ENCODE measurements at regions not wholly inside any gene's neighbourhood (a gene's known extent, or its start where the extent isn't known, plus 50 kb on each side); places are given as distances from the start of the nearest gene placed in this dataset.
"Not testable (repeated sequence)": the region's sequence is repeated elsewhere in the genome, so short reads cannot be mapped to it uniquely, and the experiment has no call there.

DNA sequence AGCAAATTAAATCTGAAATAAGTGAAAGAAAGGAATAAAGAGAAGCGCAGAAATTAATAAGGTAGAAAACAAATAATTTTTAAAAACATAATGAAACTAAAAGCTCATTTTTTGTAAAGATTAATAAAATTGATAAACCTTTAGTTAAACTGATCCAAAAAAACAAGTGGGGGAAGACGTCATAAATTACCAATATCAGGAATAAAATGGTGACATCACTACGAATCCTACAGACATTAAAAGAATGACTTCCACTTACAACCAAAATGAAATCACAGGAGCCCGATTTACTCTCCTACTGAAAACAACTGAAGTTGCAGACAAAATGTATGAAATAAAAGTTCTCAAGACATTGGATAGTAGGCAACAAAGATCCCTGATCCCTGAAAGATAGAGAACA lies 68.1 kb upstream of the IFFO2 start:
- DNase-seq: no peak

DNA sequence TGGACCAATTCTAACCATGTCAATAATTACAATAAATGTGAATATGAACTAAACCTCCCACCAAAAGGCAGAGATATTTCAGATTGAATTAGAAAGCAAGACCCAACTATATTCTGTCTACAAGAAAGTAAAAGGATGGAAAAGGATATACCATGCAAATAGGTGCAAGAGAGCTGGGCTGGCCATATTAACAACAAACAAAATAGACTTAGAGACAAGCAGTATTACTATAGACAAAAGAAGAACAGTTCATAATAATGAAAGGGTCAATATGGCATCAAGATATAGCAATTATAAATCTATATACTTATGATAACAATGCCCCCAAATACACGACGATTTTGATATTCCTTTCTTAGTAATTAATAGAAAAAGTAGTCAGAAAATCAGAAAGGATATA lies 67.3 kb upstream of the IFFO2 start:
- no peak for DNase-seq

DNA sequence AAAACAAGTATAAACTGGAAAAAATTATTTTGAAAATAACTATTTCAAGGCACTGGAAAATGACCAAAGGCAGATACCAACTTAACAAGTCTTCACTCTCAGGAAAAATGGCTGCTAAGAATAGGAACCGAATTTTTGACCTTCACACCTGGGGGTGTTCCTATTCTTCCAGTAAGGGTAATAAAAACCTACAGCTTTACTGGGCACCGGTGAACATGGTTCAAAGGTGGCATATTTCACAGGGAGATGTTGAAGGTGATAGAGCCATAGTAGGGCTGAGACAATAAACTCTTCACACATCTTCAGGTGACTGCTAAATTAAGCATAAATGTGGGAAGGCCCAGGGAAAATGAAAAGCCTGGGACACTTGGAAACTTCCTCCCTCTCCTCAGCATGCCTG lies 65.4 kb upstream of the IFFO2 start:
- DNase-seq: no peak

DNA sequence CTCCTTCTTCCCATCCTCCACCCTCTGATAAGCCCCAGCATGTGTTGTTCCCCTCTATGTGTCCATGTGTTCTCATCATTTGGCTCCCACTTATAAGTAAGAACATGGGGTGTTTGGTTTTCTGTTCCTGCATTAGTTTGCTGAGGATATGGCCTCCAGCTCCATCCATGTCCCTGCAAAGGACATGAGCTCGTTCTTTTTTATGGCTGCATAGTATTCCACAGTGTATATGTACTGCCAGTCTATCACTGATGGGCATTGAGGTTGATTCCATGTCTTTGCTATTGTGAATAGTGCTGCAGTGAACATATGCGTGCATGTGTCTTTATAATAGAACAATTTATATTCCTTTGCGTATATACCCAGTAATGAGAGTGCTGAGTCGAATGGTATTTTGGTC lies 62.8 kb upstream of the IFFO2 start:
- DNase-seq: not testable (repeated sequence)

DNA sequence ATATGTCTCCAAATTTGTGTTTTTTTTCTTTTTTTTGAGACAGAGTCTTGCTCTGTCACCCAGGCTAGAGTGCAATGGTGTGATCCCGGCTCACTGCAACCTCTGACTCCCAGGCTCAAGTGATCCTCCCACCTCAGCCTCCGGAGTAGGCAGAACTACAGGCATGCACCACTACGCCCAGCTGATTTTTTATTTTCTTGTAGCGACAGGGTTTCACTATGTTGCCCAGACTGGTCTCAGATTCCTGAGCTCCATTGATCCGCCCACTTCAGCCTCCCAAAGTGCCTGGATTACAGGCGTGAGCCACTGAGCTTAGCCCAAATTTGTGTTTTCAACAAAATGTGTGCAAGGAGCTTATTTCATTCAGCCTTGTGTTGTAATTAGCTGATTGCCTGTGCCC lies 59.0 kb upstream of the IFFO2 start:
- no peak for DNase-seq

DNA sequence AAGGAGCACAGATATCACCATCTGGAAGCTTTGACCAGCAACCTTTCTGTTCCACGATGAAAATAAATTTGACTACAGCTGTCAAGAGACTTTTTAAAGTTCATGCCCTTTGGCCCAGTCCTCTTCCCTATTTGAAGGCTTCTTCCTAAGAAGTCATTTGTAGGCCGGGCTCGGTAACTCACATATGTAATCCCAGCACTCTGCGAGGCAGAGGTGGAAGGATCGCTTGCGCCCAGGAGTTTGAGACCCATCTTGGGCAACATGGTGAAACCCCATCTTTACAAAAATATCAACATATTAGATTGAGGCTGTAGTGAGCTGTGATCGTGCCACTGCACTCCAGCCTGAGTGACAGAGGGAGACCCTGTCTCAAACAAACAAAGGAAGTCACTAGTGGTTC lies 58.3 kb upstream of the IFFO2 start:
- no peak for DNase-seq

DNA sequence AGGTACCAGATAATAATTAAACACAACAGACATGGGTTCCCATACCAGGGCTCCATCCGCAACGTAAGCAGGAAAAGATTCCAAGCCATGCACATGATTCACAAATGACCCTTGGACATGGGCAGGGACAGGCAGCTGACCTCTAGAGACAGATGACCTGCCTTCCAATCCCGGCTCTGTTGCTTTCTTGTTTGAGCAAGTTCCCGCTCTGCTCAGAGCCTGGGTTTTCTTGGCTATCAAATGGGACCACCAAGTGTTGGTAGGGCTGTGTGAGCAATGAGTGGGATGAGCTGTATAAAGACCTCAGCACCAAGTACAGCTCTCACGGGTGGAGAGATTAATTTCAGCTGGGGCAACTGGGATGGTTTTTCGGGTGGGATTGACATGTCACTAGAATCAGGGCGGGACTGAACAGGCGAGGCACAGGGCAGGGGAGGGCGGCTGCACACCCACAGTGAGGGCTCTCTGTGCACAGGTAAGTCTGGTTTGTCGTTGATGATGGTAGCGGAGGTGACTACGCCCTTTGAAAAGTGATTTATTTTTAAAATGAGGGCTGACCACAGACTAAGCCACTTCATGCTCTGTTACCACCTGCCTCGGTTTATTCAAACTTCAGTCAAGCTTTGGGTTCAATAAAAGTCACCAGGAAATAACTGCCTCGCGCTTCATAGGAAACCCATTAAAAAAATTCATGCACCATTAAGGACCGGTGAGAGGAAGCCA lies 57.5 kb upstream of the IFFO2 start:
- DNase-seq: no peak

DNA sequence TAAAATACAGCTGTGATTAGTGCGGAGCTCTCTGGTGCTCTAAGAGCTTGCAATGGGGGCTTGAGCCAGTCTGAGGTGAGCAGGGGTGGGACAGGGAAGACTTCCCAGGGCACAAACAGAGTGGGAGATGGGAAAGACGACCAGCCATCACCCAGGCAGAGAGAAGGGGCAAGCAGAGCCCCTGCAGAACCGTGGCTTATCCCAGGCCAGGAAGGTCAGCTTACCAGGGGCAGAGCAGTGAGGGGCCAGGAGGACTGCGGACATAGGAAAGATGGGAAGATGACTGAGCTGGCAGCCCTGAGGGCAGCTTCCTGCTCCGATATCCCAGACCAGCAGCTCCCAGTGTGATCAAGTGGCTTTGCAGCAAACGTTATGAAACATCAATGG lies 55.4 kb upstream of the IFFO2 start:
- no peak for DNase-seq

DNA sequence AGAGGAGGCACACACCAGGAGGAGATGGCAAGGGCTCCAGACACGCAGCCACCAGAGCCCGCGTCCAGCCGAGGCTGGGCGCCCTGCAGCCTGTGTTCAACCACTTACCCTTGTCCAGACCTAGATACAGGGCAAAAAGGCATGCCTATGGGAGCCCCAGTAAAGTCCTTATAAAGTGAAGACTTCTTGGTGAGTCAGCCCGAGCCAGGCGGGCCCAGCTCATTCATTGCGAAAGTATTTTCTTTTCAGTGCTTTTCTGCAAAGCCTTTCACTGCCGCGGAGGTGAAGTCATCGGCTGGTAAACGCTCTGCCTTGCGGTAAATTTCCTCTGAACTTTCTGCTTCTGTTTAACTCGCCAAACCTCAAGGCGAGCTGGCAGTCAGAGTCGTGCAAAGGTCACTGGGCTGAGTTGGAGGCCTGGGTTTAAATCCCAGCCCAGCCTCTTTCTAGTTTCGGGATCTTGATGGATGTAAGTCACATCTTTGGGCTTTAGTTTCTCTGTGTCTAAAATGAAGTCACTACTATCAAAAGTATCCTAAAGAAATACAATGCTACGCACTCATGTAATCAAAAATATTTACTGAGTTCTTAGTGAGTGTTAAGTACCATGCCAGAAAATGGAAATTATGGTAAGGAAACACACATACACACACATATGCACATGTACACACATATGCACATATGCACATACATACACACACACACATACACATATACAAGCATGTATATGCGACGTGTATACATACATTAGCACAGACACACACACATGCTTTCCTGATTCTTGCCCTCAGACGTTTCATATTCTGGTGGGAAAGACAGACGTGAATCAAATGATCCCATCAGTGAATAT lies 54.7 kb upstream of the IFFO2 start:
- DNase-seq: peak; percentile 66

DNA sequence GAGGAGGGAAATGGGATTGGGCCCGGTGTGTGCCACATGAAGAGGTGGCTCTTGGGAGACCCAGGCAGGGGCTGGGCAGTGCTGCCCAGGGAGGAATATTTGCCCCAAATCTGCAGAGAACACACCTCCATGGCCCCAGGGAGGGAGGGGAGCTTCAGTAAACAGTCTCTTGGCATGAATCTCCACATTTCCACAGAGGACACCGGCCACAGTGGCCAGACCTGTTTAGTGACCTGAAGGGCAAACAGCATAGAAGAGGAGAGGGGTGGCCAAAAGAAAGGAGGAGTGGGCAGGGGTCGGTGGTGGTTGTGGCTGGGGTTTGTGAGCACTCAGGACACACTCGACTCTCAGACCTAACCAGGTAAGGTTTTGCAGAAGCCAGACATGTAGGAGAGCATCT lies 54.0 kb upstream of the IFFO2 start:
- DNase-seq: no peak

DNA sequence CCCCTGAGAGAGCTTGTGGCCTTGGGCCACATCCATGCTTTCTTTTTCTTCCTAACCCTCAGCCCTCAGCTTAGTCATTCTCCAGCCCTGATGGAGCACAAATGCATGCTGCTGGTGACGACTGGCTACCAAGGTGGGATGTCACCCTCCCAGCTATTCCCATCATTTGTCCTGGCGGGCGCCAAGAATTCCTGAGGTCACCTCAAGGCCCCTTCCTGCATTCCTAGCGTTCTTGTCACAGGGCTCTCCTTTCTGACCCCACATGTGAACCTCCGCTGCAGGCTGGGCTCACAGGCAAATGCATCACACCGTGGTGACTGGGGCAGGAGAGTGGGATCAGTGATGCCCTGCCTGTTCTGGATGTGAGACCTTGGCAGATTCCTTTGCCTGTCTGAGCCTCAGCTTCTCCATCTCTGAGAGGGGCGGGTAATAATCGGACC lies 53.4 kb upstream of the IFFO2 start:
- DNase-seq: no peak

DNA sequence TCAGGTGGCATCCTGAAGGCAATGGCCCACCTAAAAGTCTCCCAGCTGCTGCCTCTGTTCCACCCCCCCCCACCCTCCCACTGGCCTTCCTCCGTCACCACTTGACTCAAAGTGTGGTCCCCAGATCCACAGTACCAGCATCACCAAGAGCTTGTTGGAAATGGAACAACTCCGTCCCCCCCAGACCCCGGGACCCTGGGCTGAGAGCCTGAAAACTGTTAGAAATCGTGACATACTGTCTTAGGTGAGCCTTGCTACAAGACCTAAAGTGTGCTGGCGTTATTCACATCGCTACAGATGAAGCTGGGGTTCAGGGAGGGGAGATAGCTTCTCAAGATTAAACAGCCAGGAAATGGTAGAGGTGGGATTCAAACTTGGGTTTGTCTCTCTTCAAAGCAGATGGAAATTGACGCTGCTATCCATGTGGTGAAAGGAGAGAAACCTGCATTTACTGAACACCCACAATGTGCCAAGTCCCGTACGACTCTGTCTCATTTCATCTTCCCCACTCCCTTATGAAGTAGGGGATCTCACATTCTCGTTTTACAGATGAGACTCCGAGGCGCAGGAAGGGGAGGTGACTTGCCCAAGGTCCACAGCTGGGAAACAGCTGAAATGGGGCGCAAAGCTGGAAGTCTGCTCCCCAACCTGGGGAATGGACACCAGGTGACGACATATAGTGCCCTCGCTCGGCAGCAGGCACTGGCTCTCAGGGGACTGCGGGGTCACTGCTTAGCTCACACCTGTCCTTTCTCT lies 52.8 kb upstream of the IFFO2 start:
- no peak for DNase-seq

DNA sequence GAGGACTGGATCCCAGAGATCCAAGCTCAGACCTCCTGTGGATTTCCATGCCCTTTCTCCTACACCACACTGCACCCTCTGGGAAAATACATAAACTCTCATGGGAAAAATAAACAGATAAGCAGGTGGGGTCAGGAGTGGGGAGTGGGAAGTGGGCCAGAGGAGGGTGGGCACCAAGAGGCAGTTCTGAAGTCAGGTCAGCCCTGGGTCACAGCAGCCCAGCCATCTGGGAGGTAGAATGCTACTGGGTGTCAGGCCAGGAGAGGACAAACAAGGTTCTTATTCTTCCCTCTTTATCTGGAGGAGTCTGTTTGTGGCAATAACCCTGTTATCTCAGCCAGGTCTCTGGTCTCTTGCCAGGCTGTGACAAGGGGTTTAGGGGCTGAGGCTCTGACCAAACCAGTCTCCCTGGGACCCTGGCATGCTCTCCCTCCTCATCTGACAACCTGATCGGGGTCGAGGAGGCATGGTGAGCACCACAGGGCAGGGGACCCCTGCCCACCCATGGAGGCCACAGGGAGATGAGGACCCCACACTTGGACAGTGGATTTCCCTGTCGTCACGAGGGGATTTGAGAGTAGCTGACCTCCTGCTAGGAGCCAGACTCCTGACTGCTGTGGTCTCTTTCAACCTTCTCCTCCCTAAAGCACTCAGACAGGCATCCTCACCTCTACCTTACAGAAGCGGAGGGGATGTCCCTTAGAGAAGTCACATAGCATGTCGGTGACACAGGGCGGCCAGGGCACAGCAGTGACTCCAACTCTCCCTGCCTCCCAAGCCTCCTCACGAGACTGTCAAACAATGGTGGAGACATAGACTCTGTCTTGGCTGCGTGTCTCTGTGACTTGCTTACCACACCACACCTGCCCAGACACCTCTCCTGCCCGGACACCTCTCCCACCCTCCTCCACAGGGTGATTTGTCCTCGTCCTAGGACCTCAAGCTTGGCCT lies 51.3 kb upstream of the IFFO2 start:
- DNase-seq: no peak

DNA sequence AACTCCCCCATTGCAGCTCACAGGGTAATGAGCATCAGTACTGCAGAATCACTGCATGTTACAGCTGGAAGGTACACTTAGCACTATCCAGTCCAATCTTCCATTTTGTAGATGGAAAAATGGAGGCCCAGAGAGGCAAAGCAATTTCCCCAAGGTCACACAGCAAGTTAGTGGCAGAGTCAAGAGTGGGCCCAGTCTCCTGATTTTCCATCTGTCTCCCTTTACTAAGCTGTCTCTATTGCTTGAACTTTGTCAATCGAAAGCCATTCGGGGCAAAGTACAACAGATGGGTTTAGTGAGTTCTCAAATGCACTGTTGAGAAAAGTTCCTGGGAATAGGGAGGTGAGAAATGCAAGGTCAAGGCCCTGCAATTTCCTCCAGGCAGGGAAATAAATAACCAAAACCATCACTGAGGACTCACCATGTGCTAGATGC lies 50.4 kb upstream of the IFFO2 start:
- DNase-seq: no peak
